ENCODE measurements at regions not wholly inside any gene's neighbourhood (a gene's known extent, or its start where the extent isn't known, plus 50 kb on each side); places are given as distances from the start of the nearest gene placed in this dataset.

GRCh38 chr12:124423761-124424515 lies 129.0 kb downstream of the RFLNA start:
- 89% methylated on average over 26 of the region's 26 CpGs for WGBS (ENCODE audit: insufficient coverage, insufficient replicate concordance, low lambda C conversion rate, missing lambda C conversion rate)
- H3K27ac ChIP-seq (ENCODE audit: control insufficient read depth, insufficient read depth), result no peak overlapping the region
- TF ChIP-seq POLR2AphosphoS5 (IDR thresholded peaks at IDR 0.05; ENCODE audit: low read length), result peak; percentile 14; the same call in 1 of the 2 replicates
- no peak for TF ChIP-seq SIN3A (IDR thresholded peaks at IDR 0.05; ENCODE audit: low read depth, low read length)
- SMC1A ChIA-PET (ENCODE audit: uncharacterized antibody, unreplicated experiment), result no interaction called here
- DNase-seq (ENCODE audit: low read depth, low spot score) (no peak), ATAC-seq (no peak), FAIRE-seq (no peak)
- H3K9ac ChIP-seq (ENCODE audit: control insufficient read depth, insufficient read depth, low read length), result no peak overlapping the region
- CTCF ChIA-PET, result no interaction called here
- RAD21 ChIA-PET (ENCODE audit: unreplicated experiment), result no interaction called here
- POLR2A ChIA-PET, result no interaction called here
- no peaks in the 10 kb centered on the region for H3K4me1 ChIP-seq (ENCODE audit: control insufficient read depth, insufficient read depth, low read length)
- H2AFZ ChIP-seq (ENCODE audit: control insufficient read depth, low read depth, low read length), result no peak overlapping the region
- BruUV-seq (replicated peaks), result no TSS peak
- H4K20me1 ChIP-seq (ENCODE audit: control insufficient read depth, insufficient read depth), result no peaks in the 10 kb centered on the region
- peaks cover 13 to 29% of the 10 kb centered on the region in 2 experiments for H3K36me3 ChIP-seq (ENCODE audit: control insufficient read depth in 2 of 2, insufficient read depth in 2 of 2, low read length in 1 of 2)
- intact Hi-C loops (cut with micrococcal nuclease; ENCODE audit: unreplicated experiment), result no loop called here
- no peak overlapping the region for H3K4me2 ChIP-seq (ENCODE audit: control insufficient read depth, insufficient read depth)
- no peaks in the 10 kb centered on the region for H3K27me3 ChIP-seq (replicated peaks in 1 of 2; ENCODE audit: control insufficient read depth in 2 of 2, insufficient read depth in 2 of 2, low read length in 1 of 2)
- H3K4me3 ChIP-seq, result no peak overlapping the region
- no peaks in the 10 kb centered on the region for H3K79me2 ChIP-seq (ENCODE audit: control insufficient read depth, insufficient read depth, low read length)
- no peaks in the 10 kb centered on the region for H3K9me3 ChIP-seq (replicated peaks; ENCODE audit: control insufficient read depth, insufficient read depth, low read length)
- in situ Hi-C loops (cut with MboI), result no loop called here

- ChIA-PET RAD21 (ENCODE audit: unreplicated experiment) (no interaction called here), SMC1A (ENCODE audit: uncharacterized antibody, unreplicated experiment) (no interaction called here), CTCF (no interaction called here), POLR2A (no interaction called here)
- in situ Hi-C loops (cut with MboI), result no loop called here
- no peak for DNase-seq (ENCODE audit: low read depth, low spot score)
- TF ChIP-seq MAX (IDR thresholded peaks at IDR 0.05; ENCODE audit: low read depth, low read length) (no peak), POLR2A (IDR thresholded peaks at IDR 0.05; ENCODE audit: low read depth, low read length) (peak; percentile 34; the same call in 1 of the 2 replicates)
- no peaks in the 10 kb centered on the region for H4K20me1 ChIP-seq (ENCODE audit: control insufficient read depth, insufficient read depth)
- H3K27me3 ChIP-seq (replicated peaks in 1 of 2; ENCODE audit: control insufficient read depth in 2 of 2, insufficient read depth in 2 of 2, low read length in 1 of 2), result no peaks in the 10 kb centered on the region
- H3K4me2 ChIP-seq (ENCODE audit: control insufficient read depth, insufficient read depth), result no peak overlapping the region
- no peaks in the 10 kb centered on the region for H3K4me1 ChIP-seq (ENCODE audit: control insufficient read depth, insufficient read depth, low read length)
- BruUV-seq (replicated peaks), result no TSS peak
- FAIRE-seq, result no peak
- H2AFZ ChIP-seq (ENCODE audit: control insufficient read depth, low read depth, low read length), result no peak overlapping the region
- H3K79me2 ChIP-seq (ENCODE audit: control insufficient read depth, insufficient read depth, low read length), result no peaks in the 10 kb centered on the region
- ATAC-seq, result no peak
- intact Hi-C loops (cut with micrococcal nuclease; ENCODE audit: unreplicated experiment), result no loop called here
- H3K9ac ChIP-seq (ENCODE audit: control insufficient read depth, insufficient read depth, low read length), result no peak overlapping the region
- no peaks in the 10 kb centered on the region for H3K9me3 ChIP-seq (replicated peaks; ENCODE audit: control insufficient read depth, insufficient read depth, low read length)
- H3K36me3 ChIP-seq (ENCODE audit: control insufficient read depth in 2 of 2, insufficient read depth in 2 of 2, low read length in 1 of 2), result peaks cover 13 to 26% of the 10 kb centered on the region in 2 experiments
- H3K27ac ChIP-seq (ENCODE audit: control insufficient read depth, insufficient read depth), result no peak overlapping the region
- WGBS (ENCODE audit: insufficient coverage, insufficient replicate concordance, low lambda C conversion rate, missing lambda C conversion rate), result 96% methylated on average over 27 of the region's 37 CpGs
- no peak overlapping the region for H3K4me3 ChIP-seq
These were observed 128.0 kb downstream of the RFLNA start for GRCh38 chr12:124422570-124423523.

Data from GM12878 (cell line).